Iris pigment epithelial cell (primary cell): ENCODE measurements at regions not wholly inside any gene's neighbourhood (a gene's known extent, or its start where the extent isn't known, plus 50 kb on each side); places are given as distances from the start of the nearest gene placed in this dataset.
"Not testable (repeated sequence)": the region's sequence is repeated elsewhere in the genome, so short reads cannot be mapped to it uniquely, and the experiment has no call there.

Experiments
- DNase-seq: peaks from one replicate; pipeline ENCODE4 v3.0.0-alpha.2; 2011; ENCODE audit warnings: low read depth

- DNase-seq = not testable (repeated sequence)
Observed at GRCh38 chr21:35466681-35467080, 417.6 kb upstream of the RUNX1 start.

- no peak for DNase-seq
Observed at GRCh38 chr21:35465741-35466140, 416.6 kb upstream of the RUNX1 start.

GRCh38 chr21:35461700-35462099 is 412.6 kb upstream of the RUNX1 start:
- peak; percentile 7 for DNase-seq

- no peak for DNase-seq
Observed at GRCh38 chr21:35460441-35460840, 411.3 kb upstream of the RUNX1 start.

GRCh38 chr21:35458405-35458804 is 409.3 kb upstream of the RUNX1 start:
- no peak for DNase-seq

- DNase-seq = no peak
Observed at GRCh38 chr21:35457097-35457804, 408.1 kb upstream of the RUNX1 start.

GRCh38 chr21:35451276-35451675 is 402.2 kb upstream of the RUNX1 start:
- no peak for DNase-seq

- DNase-seq = no peak
Observed at GRCh38 chr21:35450830-35451229, 401.7 kb upstream of the RUNX1 start.

GRCh38 chr21:35449846-35450245 is 400.7 kb upstream of the RUNX1 start:
- no peak for DNase-seq

GRCh38 chr21:35448876-35449599 is 399.9 kb upstream of the RUNX1 start:
- DNase-seq = no peak

GRCh38 chr21:35444391-35444790 is 395.3 kb upstream of the RUNX1 start:
- no peak for DNase-seq

- DNase-seq = no peak
Observed at GRCh38 chr21:35441868-35442582, 392.9 kb upstream of the RUNX1 start.

GRCh38 chr21:35438643-35439404 is 389.7 kb upstream of the RUNX1 start:
- DNase-seq = no peak

GRCh38 chr21:35437941-35438340 is 388.8 kb upstream of the RUNX1 start:
- DNase-seq = no peak

GRCh38 chr21:35436899-35437298 is 387.8 kb upstream of the RUNX1 start:
- DNase-seq = no peak

GRCh38 chr21:35432601-35433000 is 383.5 kb upstream of the RUNX1 start:
- DNase-seq = not testable (repeated sequence)

GRCh38 chr21:35430260-35430659 is 381.2 kb upstream of the RUNX1 start:
- no peak for DNase-seq

- no peak for DNase-seq
Observed at GRCh38 chr21:35428937-35429336, 379.8 kb upstream of the RUNX1 start.

GRCh38 chr21:35428489-35428888 is 379.4 kb upstream of the RUNX1 start:
- DNase-seq = peak; percentile 33

GRCh38 chr21:35428001-35428320 is 378.9 kb upstream of the RUNX1 start:
- DNase-seq = peak; percentile 56

- DNase-seq = no peak
Observed at GRCh38 chr21:35427320-35428000, 378.4 kb upstream of the RUNX1 start.

- DNase-seq = no peak
Observed at GRCh38 chr21:35426897-35427296, 377.8 kb upstream of the RUNX1 start.
